Adrenal gland (tissue), 5 donors: ENCODE measurements at regions not wholly inside any gene's neighbourhood (a gene's known extent, or its start where the extent isn't known, plus 50 kb on each side); places are given as distances from the start of the nearest gene placed in this dataset.

Experiments used
- POLR2A ChIP-seq, 2 donors: fragments of 450-650 bp; IDR thresholded peaks; one replicate each; pipeline ENCODE4 v1.6.1; 2017; ENCODE audit warnings: antibody characterized with exemption in 2 of 2, mild to moderate bottlenecking in 2 of 2, moderate library complexity in 1 of 2
- TF ChIP-seq, protein P1 (sequence below), 6 experiments: fragments of 450-650 bp in 4 of 6; fragments of 200-600 bp in 2 of 6; sonication (generic) in 1 of 6; IDR thresholded peaks; 1 replicate in 5 of 6; 2 replicates in 1 of 6; pipeline versions ENCODE4 v1.5.1 to v1.8.0; 2016 to 2021; ENCODE audit warnings: antibody characterized with exemption in 6 of 6, mild to moderate bottlenecking in 2 of 6, moderate library complexity in 1 of 6
- donor health status: DM: no; HTN: no; CAD: no.

DNA sequence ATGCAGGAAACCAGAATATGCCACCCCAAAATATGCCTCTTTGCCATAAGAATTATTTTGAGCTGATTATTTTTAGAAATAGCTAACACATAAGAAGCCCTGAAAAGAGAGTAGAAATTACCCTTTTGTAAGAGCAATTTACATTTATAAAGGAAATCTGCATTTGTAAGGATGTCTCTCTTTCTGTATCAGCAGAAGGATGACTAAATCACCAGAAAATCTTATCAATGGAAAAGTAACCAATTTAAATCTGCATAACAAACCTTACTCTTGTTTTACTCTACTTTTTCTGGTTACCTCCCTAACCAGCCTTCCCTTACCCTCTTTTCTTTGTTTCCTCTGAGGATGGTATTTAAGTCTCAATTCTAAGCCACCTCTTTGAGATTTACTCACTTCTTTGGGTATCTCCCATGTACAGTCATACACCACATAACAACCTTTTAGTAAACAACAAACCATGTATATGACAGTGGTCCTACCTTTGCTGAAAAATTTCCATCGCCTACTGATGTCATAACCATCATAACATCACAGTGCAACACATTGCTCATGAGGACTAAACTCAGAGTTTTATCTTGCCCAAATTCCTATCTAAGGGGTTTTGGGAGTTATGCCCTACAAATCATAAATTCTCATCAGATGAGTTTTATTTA, 126.6 kb upstream of the PLPPR4 start:
- TF ChIP-seq, protein P1, sequence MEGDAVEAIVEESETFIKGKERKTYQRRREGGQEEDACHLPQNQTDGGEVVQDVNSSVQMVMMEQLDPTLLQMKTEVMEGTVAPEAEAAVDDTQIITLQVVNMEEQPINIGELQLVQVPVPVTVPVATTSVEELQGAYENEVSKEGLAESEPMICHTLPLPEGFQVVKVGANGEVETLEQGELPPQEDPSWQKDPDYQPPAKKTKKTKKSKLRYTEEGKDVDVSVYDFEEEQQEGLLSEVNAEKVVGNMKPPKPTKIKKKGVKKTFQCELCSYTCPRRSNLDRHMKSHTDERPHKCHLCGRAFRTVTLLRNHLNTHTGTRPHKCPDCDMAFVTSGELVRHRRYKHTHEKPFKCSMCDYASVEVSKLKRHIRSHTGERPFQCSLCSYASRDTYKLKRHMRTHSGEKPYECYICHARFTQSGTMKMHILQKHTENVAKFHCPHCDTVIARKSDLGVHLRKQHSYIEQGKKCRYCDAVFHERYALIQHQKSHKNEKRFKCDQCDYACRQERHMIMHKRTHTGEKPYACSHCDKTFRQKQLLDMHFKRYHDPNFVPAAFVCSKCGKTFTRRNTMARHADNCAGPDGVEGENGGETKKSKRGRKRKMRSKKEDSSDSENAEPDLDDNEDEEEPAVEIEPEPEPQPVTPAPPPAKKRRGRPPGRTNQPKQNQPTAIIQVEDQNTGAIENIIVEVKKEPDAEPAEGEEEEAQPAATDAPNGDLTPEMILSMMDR (IDR thresholded peaks at IDR 0.05), result no peak
- TF ChIP-seq POLR2A (IDR thresholded peaks at IDR 0.05), result no peak
